Vagina (tissue), 2 donors: ENCODE measurements at regions not wholly inside any gene's neighbourhood (a gene's known extent, or its start where the extent isn't known, plus 50 kb on each side); places are given as distances from the start of the nearest gene placed in this dataset.

Experiments
- CTCF ChIP-seq, 3 experiments: fragments of 450-650 bp in 2 of 3; fragments of 200-600 bp in 1 of 3; sonication (generic) in 1 of 3; IDR thresholded peaks; one replicate each; pipeline ENCODE4 v1.5.1; 2017 to 2019; ENCODE audit warnings: antibody characterized with exemption in 3 of 3, mild to moderate bottlenecking in 2 of 3, moderate library complexity in 2 of 3
- POLR2A ChIP-seq, 2 donors: fragments of 450-650 bp; IDR thresholded peaks; one replicate each; pipeline ENCODE4 v1.6.1; 2017; ENCODE audit warnings: antibody characterized with exemption in 2 of 2, mild to moderate bottlenecking in 2 of 2, moderate library complexity in 2 of 2

GRCh38 chr6:120056085-120056484 is 706.5 kb upstream of the MAN1A1 start:
- TF ChIP-seq CTCF (IDR thresholded peaks at IDR 0.05) (no peak), POLR2A (IDR thresholded peaks at IDR 0.05) (no peak)
